Transverse colon (tissue), 3 donors: ENCODE measurements at regions not wholly inside any gene's neighbourhood (a gene's known extent, or its start where the extent isn't known, plus 50 kb on each side); places are given as distances from the start of the nearest gene placed in this dataset.

Source experiments
- POLR2A ChIP-seq: fragments of 450-650 bp; IDR thresholded peaks from one replicate; pipeline ENCODE4 v1.6.1; 2016; ENCODE audit warnings: antibody characterized with exemption, mild to moderate bottlenecking, moderate library complexity
- TF ChIP-seq, protein P1 (sequence below), 5 experiments: fragments of 200-600 bp in 3 of 5; fragments of 450-650 bp in 2 of 5; sonication (generic) in 3 of 5; IDR thresholded peaks; 1 replicate in 2 of 5; 2 replicates in 3 of 5; pipeline ENCODE4 v1.5.1; 2016 to 2017; ENCODE audit warnings: antibody characterized with exemption in 5 of 5, inconsistent platforms in 3 of 5, mild to moderate bottlenecking in 2 of 5, moderate library complexity in 1 of 5

DNA sequence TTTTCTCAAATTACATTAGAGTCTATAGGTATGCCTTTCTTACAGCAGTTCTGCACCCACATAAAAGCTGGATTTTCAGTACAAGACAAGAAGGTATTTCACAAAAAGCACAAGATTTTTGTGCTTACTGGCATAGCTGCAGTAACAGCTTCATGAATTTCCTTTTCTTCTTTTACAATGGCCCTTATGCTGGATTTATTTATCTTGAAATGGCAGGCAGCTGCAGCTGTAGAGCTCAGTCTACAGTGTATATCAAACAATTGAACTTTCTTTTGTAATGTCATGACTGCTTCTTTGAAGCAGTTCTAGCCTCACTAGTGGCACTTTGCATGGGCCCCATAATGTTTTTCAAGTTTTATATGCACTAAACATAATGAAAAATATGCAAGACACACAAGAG lies 510.2 kb downstream of the KCNT2 start:
- no peak for TF ChIP-seq POLR2A
- TF ChIP-seq, protein P1, sequence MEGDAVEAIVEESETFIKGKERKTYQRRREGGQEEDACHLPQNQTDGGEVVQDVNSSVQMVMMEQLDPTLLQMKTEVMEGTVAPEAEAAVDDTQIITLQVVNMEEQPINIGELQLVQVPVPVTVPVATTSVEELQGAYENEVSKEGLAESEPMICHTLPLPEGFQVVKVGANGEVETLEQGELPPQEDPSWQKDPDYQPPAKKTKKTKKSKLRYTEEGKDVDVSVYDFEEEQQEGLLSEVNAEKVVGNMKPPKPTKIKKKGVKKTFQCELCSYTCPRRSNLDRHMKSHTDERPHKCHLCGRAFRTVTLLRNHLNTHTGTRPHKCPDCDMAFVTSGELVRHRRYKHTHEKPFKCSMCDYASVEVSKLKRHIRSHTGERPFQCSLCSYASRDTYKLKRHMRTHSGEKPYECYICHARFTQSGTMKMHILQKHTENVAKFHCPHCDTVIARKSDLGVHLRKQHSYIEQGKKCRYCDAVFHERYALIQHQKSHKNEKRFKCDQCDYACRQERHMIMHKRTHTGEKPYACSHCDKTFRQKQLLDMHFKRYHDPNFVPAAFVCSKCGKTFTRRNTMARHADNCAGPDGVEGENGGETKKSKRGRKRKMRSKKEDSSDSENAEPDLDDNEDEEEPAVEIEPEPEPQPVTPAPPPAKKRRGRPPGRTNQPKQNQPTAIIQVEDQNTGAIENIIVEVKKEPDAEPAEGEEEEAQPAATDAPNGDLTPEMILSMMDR (IDR thresholded peaks at IDR 0.05), result no peak
